ENCODE measurements at regions not wholly inside any gene's neighbourhood (a gene's known extent, or its start where the extent isn't known, plus 50 kb on each side); places are given as distances from the start of the nearest gene placed in this dataset.

GRCh38 chr15:91759560-91759959 is 93.9 kb upstream of the SLCO3A1 start:
- TF ChIP-seq CTCF (IDR thresholded peaks at IDR 0.05 in 2 of 3, conservative IDR thresholded peaks at IDR 0.05 in 1 of 3; ENCODE audit: control insufficient read depth in 2 of 3, extremely low read depth in 1 of 3, insufficient read depth in 1 of 3, low read depth in 3 of 3, low read length in 3 of 3) = no peak
- no peak for TF ChIP-seq RAD21 (IDR thresholded peaks at IDR 0.05; ENCODE audit: insufficient read depth, low read depth, low read length)
- no peak for TF ChIP-seq CBFB (IDR thresholded peaks at IDR 0.05; ENCODE audit: low read depth)
- TF ChIP-seq EZH2 (IDR thresholded peaks at IDR 0.05; ENCODE audit: borderline replicate concordance, control insufficient read depth, low read depth, low read length) = no peak
